ENCODE measurements at regions not wholly inside any gene's neighbourhood (a gene's known extent, or its start where the extent isn't known, plus 50 kb on each side); places are given as distances from the start of the nearest gene placed in this dataset.
A peak's percentile ranks its signal among the peaks of the same experiment; 100 is the strongest.

GRCh38 chr5:74037321-74037720 lies 411.3 kb downstream of the ARHGEF28 start:
- no peak for DNase-seq (ENCODE audit: low spot score)

GRCh38 chr5:74035521-74035937 lies 409.5 kb downstream of the ARHGEF28 start:
- peak; percentile 79 for DNase-seq (ENCODE audit: low spot score)

- peak; percentile 46 for DNase-seq (ENCODE audit: low spot score)
Measured at GRCh38 chr5:74034733-74035132, 408.7 kb downstream of the ARHGEF28 start.

GRCh38 chr5:74032617-74033016 lies 406.6 kb downstream of the ARHGEF28 start:
- DNase-seq (ENCODE audit: low spot score), result no peak

- no peak for DNase-seq (ENCODE audit: low spot score)
Measured at GRCh38 chr5:74031536-74031935, 405.5 kb downstream of the ARHGEF28 start.

- no peak for DNase-seq (ENCODE audit: low spot score)
Measured at GRCh38 chr5:74030821-74031220, 404.8 kb downstream of the ARHGEF28 start.

GRCh38 chr5:74030371-74030770 lies 404.4 kb downstream of the ARHGEF28 start:
- no peak for DNase-seq (ENCODE audit: low spot score)

GRCh38 chr5:74028976-74029375 lies 403.0 kb downstream of the ARHGEF28 start:
- DNase-seq (ENCODE audit: low spot score), result no peak

- no peak for DNase-seq (ENCODE audit: low spot score)
Measured at GRCh38 chr5:74028406-74028805, 402.4 kb downstream of the ARHGEF28 start.

GRCh38 chr5:74027732-74028338 lies 401.8 kb downstream of the ARHGEF28 start:
- DNase-seq (ENCODE audit: low spot score), result no peak

- no peak for DNase-seq (ENCODE audit: low spot score)
Measured at GRCh38 chr5:74026310-74026709, 400.3 kb downstream of the ARHGEF28 start.

- no peak for DNase-seq (ENCODE audit: low spot score)
Measured at GRCh38 chr5:74021126-74021525, 395.1 kb downstream of the ARHGEF28 start.

GRCh38 chr5:74020503-74020902 lies 394.5 kb downstream of the ARHGEF28 start:
- no peak for DNase-seq (ENCODE audit: low spot score)

- no peak for DNase-seq (ENCODE audit: low spot score)
Measured at GRCh38 chr5:74019923-74020322, 393.9 kb downstream of the ARHGEF28 start.

GRCh38 chr5:74017786-74018211 lies 391.8 kb downstream of the ARHGEF28 start:
- DNase-seq (ENCODE audit: low spot score), result no peak

- DNase-seq (ENCODE audit: low spot score), result no peak
Measured at GRCh38 chr5:74017112-74017511, 391.1 kb downstream of the ARHGEF28 start.

GRCh38 chr5:74016373-74016772 lies 390.4 kb downstream of the ARHGEF28 start:
- no peak for DNase-seq (ENCODE audit: low spot score)

GRCh38 chr5:74015716-74016115 lies 389.7 kb downstream of the ARHGEF28 start:
- DNase-seq (ENCODE audit: low spot score), result no peak

GRCh38 chr5:74013222-74013621 lies 387.2 kb downstream of the ARHGEF28 start:
- no peak for DNase-seq (ENCODE audit: low spot score)

GRCh38 chr5:74009502-74009901 lies 383.5 kb downstream of the ARHGEF28 start:
- DNase-seq (ENCODE audit: low spot score), result no peak

- no peak for DNase-seq (ENCODE audit: low spot score)
Measured at GRCh38 chr5:74007193-74007592, 381.2 kb downstream of the ARHGEF28 start.

GRCh38 chr5:73999297-73999696 lies 373.3 kb downstream of the ARHGEF28 start:
- DNase-seq (ENCODE audit: low spot score), result no peak

GRCh38 chr5:73998489-73998888 lies 372.5 kb downstream of the ARHGEF28 start:
- DNase-seq (ENCODE audit: low spot score), result no peak

- no peak for DNase-seq (ENCODE audit: low spot score)
Measured at GRCh38 chr5:73997960-73998359, 372.0 kb downstream of the ARHGEF28 start.
